ENCODE measurements at regions not wholly inside any gene's neighbourhood (a gene's known extent, or its start where the extent isn't known, plus 50 kb on each side); places are given as distances from the start of the nearest gene placed in this dataset.

DNA sequence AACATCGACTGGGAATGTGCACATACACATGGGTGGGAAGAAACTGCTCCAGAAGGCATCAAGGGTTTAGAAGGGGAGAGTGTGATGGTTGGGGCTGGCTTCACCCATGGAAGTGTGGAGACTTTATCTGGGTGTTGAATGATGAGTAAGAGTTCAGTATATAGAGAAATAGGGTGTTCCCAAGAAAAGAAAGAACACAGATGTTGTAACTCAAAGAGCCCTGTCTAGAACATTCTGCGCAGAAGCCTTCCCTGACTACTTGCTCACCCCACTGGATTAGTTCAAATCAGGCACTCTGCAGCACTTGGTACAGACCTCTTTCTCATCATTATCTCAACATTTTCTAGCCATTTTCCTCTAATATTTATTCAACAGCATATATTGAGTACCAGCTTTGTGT, 491.7 kb downstream of the SNAPC1 start:
- DNase-seq (ENCODE audit: low read depth), result no peak

DNA sequence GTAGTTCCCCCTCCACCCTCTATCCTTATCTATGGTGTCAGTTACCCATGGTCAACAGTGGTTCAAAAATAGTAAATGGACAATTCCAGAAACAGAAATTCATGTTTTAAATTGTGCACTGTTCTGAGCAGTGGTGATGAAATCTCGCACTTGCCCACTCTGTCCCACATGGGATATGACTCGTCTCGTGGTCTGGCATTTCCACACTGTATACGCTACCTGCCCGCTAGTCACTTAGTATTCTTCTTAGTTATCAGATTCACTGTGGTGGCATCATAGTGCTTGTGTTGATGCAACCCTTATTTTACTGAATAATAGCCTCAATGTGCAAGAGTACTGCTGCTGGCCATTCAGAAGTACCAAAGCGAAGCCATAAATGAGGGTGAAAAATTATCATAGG, 507.0 kb downstream of the SNAPC1 start:
- peak; percentile 6 for DNase-seq (ENCODE audit: low read depth)

GRCh38 chr14:62270236-62270635, 508.0 kb downstream of the SNAPC1 start:
- DNase-seq (ENCODE audit: low read depth), result no peak

GRCh38 chr14:62280366-62280765, 518.1 kb downstream of the SNAPC1 start:
- no peak for DNase-seq (ENCODE audit: low read depth)

- no peak for DNase-seq (ENCODE audit: low read depth)
Observed at GRCh38 chr14:62283837-62284236, 521.6 kb downstream of the SNAPC1 start.

GRCh38 chr14:62289471-62289870, 527.3 kb downstream of the SNAPC1 start:
- peak; percentile 70 for DNase-seq (ENCODE audit: low read depth)

- no peak for DNase-seq (ENCODE audit: low read depth)
Observed at GRCh38 chr14:62301080-62301479, 538.9 kb downstream of the SNAPC1 start.

GRCh38 chr14:62301911-62302310, 539.7 kb downstream of the SNAPC1 start:
- DNase-seq (ENCODE audit: low read depth), result peak; percentile 11

- DNase-seq (ENCODE audit: low read depth), result no peak
Observed at GRCh38 chr14:62303437-62303836, 541.2 kb downstream of the SNAPC1 start.

- DNase-seq (ENCODE audit: low read depth), result no peak
Observed at GRCh38 chr14:62304257-62304656, 542.0 kb downstream of the SNAPC1 start.

DNA sequence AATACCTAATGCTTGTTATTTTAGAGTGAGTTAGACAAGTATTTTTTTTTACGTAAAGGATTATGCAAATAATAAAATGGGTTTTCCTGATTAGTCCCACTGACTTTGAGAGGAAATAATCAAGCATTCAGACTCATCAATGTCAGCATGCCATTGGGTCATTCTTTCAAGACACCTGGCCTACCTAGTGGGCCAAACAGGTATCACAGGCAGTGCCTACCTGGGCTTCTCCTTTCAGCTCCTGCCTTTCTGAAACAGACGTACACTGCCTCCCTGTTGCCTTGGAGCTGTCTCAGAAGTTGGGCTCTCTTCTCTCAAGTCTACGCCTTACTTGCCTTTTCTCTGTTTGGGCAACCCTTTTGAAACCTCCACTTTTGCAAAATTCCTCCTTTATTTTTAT, 545.6 kb downstream of the SNAPC1 start:
- no peak for DNase-seq (ENCODE audit: low read depth)

- no peak for DNase-seq (ENCODE audit: low read depth)
Observed at GRCh38 chr14:62308316-62308715, 546.1 kb downstream of the SNAPC1 start.

GRCh38 chr14:62308891-62309290, 546.7 kb downstream of the SNAPC1 start:
- DNase-seq (ENCODE audit: low read depth), result no peak

GRCh38 chr14:62313212-62313611, 551.0 kb downstream of the SNAPC1 start:
- no peak for DNase-seq (ENCODE audit: low read depth)

- no peak for DNase-seq (ENCODE audit: low read depth)
Observed at GRCh38 chr14:62314221-62314620, 552.0 kb downstream of the SNAPC1 start.

GRCh38 chr14:62314871-62315270, 552.7 kb downstream of the SNAPC1 start:
- no peak for DNase-seq (ENCODE audit: low read depth)

DNA sequence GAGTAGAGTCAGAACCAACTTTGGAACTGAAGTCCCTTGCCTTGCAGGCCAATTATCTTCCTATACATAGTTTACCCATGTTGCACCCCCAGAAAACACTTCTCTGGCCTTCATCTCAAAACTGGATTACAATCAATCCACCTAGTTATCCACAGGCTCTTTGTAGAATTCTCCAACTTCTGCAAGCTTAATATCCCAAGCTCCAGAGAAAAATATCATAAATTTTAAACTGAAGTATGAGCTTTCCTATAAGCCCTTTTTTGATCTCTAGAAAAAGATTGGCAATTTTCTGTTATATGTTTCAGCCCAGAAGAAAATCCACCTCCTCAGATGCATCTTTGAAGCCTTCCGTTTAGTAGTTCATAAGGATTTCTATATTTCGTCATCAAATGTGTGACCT, 553.4 kb downstream of the SNAPC1 start:
- DNase-seq (ENCODE audit: low read depth), result no peak

DNA sequence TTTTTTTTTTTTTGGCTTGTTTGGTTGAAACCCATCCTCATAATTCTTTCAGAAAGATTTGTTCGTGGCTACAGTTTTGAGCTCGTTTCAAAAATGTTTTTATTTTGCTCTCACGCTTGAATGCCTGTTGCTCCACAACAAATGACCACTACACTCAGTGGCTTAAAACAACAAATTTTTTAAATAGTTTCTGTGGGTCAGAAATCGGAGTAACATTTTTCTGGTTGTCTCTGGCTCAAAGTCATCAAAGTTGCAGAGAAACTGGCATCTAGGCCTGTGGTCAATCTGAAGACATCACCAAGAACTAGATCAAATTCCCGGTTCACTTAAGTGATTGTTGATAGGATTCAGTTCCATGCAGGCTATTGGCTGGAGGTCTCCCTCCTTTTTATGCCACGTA, 560.0 kb downstream of the SNAPC1 start:
- no peak for DNase-seq (ENCODE audit: low read depth)

DNA sequence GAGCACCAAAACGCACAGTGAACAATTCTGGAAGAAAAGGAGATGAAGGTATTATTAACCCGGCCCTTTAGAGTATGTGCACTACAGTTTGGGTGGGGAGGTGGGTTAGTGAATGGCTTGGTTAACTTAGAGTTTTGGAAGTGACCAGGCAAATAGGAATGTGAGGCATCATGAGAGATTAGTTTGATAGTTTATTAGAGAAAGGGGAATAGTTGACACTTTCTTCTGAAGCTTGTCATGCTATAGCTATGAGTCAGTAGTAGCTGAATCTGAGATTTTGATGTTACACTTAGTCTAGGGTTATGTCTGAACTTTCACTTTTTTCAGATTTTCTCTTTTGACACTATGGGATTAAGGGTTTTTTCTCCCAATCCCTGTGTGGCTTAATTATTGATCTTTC, 567.2 kb downstream of the SNAPC1 start:
- DNase-seq (ENCODE audit: low read depth), result peak; percentile 12

- DNase-seq (ENCODE audit: low read depth), result no peak
Observed at GRCh38 chr14:62347562-62348011, 585.4 kb downstream of the SNAPC1 start.

DNA sequence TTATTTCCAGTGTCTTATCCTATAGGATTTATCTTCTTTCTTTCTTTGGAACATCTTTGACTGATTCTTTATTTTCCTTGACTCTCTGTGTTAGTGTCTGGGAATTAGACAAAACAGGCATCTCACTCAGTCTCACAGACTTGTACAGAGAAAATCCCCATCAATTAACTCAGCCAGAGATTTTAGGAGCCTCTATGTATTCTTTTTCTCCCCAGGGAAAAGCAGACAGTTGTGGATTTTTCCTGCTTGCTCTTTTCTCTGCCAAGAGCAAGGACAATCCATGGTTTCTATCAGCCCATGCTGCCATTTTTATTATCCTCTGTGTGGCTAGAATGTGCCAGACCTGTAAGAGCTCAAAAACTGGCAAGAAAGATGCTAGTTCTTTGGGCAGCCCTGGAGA, 595.1 kb downstream of the SNAPC1 start:
- DNase-seq (ENCODE audit: low read depth), result no peak

GRCh38 chr14:62364161-62364560, 601.9 kb downstream of the SNAPC1 start:
- DNase-seq (ENCODE audit: low read depth), result no peak

- DNase-seq (ENCODE audit: low read depth), result no peak
Observed at GRCh38 chr14:62364800-62365280, 602.6 kb downstream of the SNAPC1 start.

GRCh38 chr14:62369919-62370560, 607.8 kb downstream of the SNAPC1 start:
- no peak for DNase-seq (ENCODE audit: low read depth)

All from Daoy (cell line).